ENCODE measurements at regions not wholly inside any gene's neighbourhood (a gene's known extent, or its start where the extent isn't known, plus 50 kb on each side); places are given as distances from the start of the nearest gene placed in this dataset.

- Histone ChIP-seq H4K20me1 (replicated peaks; ENCODE audit: control insufficient read depth, extremely low read depth, insufficient read depth, low read length) (no peaks in the 10 kb centered on the region), H3K9me1 (replicated peaks; ENCODE audit: control insufficient read depth, extremely low read depth, insufficient read depth, low read length) (no peaks in the 10 kb centered on the region), H3K36me3 (ENCODE audit: control insufficient read depth in 2 of 2, extremely low read depth in 1 of 2, insufficient read depth in 2 of 2, low read length in 2 of 2) (no peaks in the 10 kb centered on the region), H3K9me3 (replicated peaks; ENCODE audit: control insufficient read depth, insufficient read depth, low read length) (no peaks in the 10 kb centered on the region), H3K9ac (replicated peaks; ENCODE audit: extremely low read depth, insufficient read depth, low read length) (no peak overlapping the region), H3K4me2 (ENCODE audit: insufficient read depth, low read length) (no peak overlapping the region), H3K4me1 (ENCODE audit: control insufficient read depth, extremely low read depth, insufficient read depth, low read length) (no peaks in the 10 kb centered on the region), H2AFZ (ENCODE audit: low read depth, low read length) (no peak overlapping the region), H3K27me3 (ENCODE audit: control insufficient read depth in 2 of 2, insufficient read depth in 2 of 2, low read length in 2 of 2) (no peaks in the 10 kb centered on the region), H3K27ac (ENCODE audit: insufficient read depth, low read depth, low read length) (no peak overlapping the region), H3K79me2 (ENCODE audit: control insufficient read depth, insufficient read depth, low read length) (no peaks in the 10 kb centered on the region), H3K4me3 (replicated peaks in 1 of 3; ENCODE audit: insufficient read depth in 1 of 3, low read depth in 1 of 3, low read length in 3 of 3) (no peak overlapping the region)
- TF ChIP-seq, protein P1, sequence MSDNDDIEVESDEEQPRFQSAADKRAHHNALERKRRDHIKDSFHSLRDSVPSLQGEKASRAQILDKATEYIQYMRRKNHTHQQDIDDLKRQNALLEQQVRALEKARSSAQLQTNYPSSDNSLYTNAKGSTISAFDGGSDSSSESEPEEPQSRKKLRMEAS (IDR thresholded peaks at IDR 0.05; ENCODE audit: insufficient read depth, insufficient read length), result no peak
- no peak for TF ChIP-seq GATA2 (IDR thresholded peaks at IDR 0.05; ENCODE audit: insufficient read depth, insufficient read length, low read depth, low read length)
- TF ChIP-seq POLR2A (IDR thresholded peaks at IDR 0.05; ENCODE audit: low read depth, low read length), result no peak
- no peak for TF ChIP-seq MYC (IDR thresholded peaks at IDR 0.05; ENCODE audit: low read depth, low read length)
- no peak for TF ChIP-seq EZH2 (IDR thresholded peaks at IDR 0.05; ENCODE audit: borderline replicate concordance, low read depth, low read length, severe bottlenecking)
- no peak for TF ChIP-seq CTCF (IDR thresholded peaks at IDR 0.05; ENCODE audit: extremely low read depth in 1 of 2, insufficient read depth in 1 of 2, low read depth in 1 of 2, low read length in 2 of 2)
- no peak for TF ChIP-seq JUN (IDR thresholded peaks at IDR 0.05; ENCODE audit: borderline replicate concordance, insufficient read depth, insufficient read length, low read depth)
- no peak for TF ChIP-seq FOS (IDR thresholded peaks at IDR 0.05; ENCODE audit: borderline replicate concordance, insufficient read depth, low read length)
- TF ChIP-seq POLR2AphosphoS5 (IDR thresholded peaks at IDR 0.05; ENCODE audit: insufficient read depth, low read depth, low read length), result no peak
- POLR2A ChIA-PET, result no interaction called here
- intact Hi-C loops (cut with micrococcal nuclease) (no loop called here), dilution Hi-C loops (cut with MboI; ENCODE audit: extremely low pct_ligation_motif_present, low sequenced_read_pairs) (no loop called here)
- no peak for DNase-seq (ENCODE audit: low read depth, low spot score)
- no peak for FAIRE-seq
- no TSS peak for BruUV-seq (replicated peaks)
- CTCF ChIA-PET, result no interaction called here
These were observed 649.6 kb upstream of the PTBP2 start for GRCh38 chr1:96072021-96072420.

Data from endothelial cell of umbilical vein (primary cell).